AML-193 (cell line): ENCODE measurements at regions not wholly inside any gene's neighbourhood (a gene's known extent, or its start where the extent isn't known, plus 50 kb on each side); places are given as distances from the start of the nearest gene placed in this dataset.

Source experiments
- DNase-seq, 2 experiments: peaks; one replicate each; lab custom pipeline; 2025; lab: John Stamatoyannopoulos, UW

DNA sequence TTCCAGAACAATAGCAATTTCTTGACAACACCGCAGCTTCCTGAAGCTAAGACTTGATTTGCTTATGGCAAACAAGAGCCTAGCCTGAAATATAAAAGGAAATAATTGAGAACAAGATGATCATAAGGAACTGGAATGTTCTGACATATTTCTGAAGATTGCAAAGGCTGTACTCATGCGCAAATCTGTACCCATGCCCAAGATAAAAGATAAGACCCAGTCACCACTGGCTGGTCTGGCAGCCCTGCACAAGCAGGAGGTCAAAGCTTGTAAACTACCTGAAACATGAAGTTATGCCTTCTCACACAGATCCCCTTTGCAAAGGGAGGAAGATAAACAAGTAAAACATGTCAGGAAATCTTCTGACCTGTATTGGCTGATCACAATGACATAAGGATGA is 160.8 kb upstream of the GYPC start:
- no peak for DNase-seq

DNA sequence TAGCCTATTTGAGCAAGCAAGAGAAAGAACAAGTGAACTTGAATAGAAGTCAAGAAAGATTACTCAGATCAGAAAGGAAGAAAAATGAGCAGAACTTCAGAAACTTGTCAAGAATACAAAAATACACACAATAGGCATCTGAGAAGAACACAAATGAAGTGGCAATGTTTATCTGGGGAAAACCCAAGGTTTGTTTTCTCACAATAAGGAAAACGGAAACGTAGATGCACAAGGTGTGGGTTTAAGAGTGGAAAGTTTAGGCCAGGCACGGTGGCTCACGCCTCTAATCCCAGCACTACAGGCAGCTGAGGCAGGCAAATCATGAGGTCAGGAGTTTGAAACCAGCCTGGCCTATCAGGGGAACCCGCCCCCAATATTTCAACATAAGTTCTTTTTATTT is 159.5 kb upstream of the GYPC start:
- no peak for DNase-seq

DNA sequence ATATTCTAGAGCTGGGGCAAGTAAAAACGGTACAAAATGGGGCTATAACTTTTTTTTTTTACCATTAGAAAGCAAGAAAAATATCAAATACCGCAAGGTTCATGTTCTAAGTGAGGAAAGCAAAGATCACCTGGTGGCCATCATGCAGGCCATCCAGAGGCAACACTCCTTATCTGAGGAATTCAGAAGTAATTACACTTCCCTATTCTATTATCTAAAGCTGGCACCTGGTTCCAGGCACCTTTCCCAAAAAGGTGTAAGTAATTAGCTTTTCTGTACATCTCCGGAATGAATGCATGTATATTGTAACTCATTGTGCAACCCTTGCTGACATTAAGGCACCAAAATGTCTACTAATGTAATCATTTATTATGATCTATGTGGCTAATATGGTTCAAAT is 152.5 kb upstream of the GYPC start:
- DNase-seq: no peak

DNA sequence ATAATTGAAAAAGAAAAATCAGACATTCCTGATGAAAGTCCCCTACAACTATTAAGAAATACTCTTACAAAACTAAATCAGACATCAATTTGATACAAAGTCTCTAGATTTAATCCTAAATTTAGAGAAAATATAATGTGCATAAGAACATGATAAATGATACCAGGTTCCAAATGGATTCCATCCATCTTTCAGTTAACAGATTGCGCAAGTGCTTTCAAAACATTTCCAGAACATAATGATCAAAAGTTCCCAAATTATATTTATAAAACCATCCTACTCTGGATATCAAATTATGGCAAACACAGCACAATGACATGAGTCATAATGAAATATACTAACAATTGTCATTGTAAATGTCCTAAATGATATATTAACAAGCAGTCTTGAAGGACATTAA is 151.0 kb upstream of the GYPC start:
- no peak for DNase-seq

DNA sequence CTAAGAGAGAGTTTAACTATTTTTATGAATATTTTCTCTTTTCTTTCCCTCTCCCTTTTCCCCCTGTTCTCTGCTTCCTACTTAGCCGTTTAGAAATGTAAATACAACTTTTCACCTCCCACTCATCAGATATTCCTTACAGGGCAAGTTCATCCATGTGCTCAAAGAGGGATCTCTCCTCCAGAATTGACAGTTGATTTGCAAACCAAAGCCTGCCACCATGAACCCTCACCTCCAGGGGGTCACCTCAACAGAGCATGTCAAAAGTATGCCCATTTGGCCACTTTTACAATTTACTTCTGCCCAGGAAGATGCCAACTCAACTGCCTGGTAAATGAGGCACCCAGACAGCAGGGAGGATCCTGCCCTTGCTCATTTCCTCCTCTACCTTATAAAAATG is 149.2 kb upstream of the GYPC start:
- no peak for DNase-seq

DNA sequence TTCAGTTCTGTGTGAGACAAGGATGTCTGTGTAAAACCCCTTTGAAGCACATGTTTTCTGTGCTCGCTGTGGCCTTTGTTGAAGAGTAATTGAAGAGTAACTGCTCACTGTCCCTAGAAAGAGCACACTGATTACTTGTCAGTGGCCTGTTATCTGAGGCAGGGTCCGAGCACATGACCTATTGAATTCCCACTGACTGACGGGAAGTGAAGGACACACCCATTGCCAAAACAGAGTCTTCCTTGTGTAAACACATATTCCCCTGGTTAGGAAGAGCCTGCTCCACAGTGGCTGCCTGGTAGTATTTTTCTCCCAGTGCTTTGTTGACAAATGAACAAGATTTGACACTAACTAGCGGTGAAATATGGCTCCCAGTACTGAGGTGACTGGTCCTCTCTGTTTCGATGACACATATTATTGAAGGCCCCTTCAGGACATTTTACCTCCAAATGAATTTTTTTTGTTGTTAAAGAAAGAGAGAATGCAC is 148.5 kb upstream of the GYPC start:
- DNase-seq: no peak

DNA sequence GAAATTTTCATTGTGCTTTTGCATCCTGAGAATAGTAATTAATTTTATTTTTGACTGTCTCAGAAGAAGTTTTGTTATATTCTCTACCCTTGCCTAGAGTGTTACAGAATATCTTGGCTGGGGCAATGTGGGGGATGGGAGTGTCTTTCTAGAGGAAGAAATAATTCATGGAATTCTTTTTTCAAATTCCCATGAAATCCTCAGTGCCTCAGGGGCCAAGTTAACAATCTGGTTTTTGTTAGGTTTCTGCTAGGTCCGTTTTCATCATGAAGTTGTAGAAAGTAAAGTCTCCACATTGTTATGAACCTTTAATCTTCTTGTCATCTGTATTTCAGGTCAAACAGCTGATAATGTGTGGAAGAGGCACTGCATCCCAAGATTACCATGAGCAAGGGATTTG is 145.6 kb upstream of the GYPC start:
- DNase-seq: no peak

DNA sequence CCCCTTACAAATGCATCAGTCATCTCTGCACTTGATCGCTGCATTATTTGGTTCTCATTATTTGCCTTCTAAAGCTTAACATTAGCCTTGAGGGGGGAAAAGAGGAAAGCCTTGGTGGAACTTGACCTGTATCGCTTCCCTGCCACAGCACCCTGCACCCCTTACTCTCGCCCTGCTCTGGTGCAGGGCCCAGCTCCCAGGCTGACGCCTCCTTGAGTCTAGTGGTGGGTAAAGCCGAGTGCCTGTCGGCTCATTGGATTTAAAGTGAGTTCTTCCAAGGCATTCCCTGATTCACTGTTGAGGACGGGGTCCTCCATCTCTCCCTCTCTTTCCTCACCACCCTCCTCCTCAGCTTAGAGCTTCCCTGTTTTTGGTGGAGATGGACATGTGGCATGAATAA is 145.0 kb upstream of the GYPC start:
- no peak for DNase-seq

DNA sequence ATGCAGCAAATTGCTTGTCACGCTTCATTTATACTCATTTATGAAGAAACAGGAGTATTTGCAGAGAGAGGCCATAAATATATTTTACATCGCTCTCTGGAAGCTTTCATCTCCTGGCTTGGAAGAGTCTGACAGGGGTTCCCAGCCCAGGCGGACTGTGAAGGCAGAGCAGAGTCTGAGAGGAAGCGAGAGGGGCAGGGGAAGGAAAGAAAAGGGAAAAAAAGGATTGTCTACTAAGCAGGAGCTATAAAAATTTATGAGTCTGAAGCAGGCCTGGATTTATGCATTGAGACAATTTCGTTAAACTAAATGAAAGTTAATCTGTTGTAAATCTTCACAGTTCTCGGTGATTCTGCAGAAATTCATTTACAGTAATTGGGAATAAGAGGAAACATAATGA is 143.9 kb upstream of the GYPC start:
- no peak for DNase-seq

DNA sequence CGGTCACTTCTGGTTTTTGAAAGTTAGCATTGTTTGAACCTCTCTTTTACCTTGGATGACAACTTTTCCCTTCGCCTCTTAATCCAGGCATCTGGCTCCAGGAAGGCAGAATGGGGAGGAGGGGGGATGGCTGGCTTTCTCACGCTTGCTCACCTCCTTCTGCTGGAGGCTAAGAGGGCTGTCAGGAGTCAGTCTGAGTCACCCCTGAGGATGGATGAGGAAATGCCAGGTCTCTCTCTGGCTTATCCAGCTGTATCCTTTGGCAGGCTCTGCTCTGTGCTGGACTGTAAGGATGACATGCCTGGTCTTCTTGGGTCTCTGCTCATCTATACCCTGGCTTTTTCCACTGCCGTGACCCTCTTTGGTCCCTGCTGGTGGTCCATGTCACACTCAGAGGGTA is 142.9 kb upstream of the GYPC start:
- DNase-seq: no peak

DNA sequence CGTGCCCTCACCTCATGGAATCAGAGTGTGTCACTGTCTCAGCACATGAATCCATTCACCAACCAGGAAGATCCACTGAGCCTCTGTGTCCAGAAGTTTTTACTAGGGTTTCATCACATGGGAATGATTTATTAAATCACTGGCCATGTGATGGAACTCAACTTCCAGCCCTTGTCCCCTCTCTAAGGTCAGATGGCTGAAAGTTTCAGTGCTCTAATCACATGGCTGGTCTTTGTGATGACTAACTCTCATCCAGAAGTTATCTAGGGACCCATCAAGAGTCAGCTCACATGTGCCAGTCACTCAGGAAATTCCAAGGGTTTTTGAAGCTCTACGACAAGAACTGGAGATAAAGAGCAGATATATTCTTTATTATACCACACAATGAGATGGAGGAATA is 140.5 kb upstream of the GYPC start:
- no peak for DNase-seq

DNA sequence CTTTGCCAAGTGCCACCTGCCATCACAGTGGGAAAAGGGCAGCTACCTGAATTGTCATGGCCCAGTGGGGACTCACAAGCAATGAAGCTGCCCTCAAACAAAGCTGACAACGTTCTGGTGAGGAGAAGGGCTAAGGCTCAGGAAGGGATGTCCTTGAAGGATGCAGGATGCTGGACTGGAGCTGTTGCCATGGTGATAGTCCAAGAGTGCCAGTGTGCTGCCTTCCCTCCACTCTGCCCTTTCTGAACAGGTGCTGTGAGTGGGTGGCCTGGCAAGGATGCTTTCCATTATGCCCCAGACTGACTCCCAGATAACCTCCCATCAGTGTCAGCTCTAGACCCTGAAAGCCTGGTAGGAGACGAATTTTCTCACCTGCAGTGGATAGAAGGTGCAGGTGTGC is 137.8 kb upstream of the GYPC start:
- DNase-seq: no peak

DNA sequence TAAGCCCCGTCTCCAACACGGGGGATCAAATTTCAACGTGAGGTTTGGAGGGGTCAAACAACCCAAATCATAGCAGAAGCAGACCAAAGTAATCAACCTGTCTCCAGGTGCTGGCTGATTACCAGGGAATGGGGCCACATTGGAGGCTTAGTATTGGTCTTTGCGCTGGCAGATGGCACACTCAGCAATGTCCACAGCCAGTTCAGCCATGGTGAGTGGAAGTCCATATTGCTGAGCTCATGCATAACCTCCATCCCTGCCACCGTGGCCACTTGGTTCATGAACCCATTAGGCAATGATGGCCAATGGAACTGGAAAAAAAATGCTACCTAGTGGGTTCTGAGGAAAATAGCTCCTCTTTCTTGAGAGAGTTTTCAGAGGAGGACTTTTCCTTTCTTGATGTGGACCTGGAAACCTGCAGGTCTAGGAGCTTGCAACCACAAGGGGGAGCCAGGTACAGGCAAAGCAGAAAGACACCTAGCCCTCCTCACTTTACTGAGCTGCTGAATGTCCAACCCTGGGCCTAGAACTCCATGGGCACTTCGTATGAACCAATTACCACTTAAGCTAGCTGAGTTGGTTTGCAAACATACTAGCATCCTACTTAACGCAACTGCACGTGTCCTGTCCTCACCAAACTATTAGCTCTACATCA is 128.0 kb upstream of the GYPC start:
- DNase-seq: peak; percentile 31 to 42

DNA sequence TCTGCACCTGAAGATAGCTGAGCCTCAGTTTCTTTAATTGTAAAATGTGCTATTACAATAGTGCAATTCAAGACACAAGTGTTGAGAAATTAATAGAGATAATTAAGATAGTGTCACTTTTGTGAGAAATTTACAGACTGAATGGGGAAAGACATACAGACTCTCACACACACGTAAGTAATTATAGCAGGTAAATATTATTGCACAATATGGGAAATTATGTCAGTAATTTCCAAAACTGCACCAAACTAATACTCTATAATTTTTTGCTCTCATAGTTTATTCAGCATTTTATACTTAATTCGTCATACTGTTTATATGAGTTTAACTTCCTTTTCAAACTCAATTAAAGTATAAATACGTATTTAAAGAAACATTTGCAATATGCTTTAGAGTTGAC is 124.9 kb upstream of the GYPC start:
- no peak for DNase-seq

DNA sequence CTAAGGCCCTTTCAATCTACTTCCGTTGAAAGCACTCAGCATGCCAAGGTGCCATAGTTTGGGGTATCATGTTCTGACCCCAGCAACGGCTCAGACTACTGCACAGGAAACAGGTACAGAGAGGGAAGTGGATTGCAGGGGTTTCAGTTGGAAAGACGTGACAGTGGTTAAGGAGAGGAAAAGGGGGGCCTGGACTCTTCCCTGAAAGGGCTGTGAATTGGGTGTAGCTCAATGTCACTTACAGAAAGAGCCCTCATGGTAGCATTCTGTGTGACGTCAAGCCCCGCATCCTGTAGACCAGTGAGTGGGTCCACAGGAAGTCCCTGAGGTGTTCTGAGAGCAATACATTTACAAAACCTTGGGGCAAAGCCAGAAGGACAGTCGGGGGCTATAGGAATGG is 121.5 kb upstream of the GYPC start:
- peak in 1 of 2 experiments; percentile 2 for DNase-seq

DNA sequence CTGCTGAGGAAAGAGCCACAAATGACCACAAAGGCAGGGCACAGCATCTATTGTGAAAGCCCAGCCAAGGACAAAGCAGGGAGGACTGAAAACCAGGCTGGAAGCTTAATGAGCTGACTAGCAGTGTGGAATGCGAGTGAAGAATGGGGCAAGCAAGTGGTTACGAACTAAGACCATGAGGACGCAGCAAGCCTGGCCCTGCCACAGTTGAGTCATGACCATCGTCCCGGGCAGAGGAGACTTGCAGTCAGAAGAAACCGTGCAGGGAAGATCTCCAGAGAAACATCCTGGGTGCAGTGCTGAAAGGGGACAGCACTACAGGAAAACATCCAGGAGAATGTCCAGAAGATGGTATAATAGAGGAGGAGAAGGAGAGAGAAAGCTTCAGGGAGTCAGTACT is 120.5 kb upstream of the GYPC start:
- no peak for DNase-seq

DNA sequence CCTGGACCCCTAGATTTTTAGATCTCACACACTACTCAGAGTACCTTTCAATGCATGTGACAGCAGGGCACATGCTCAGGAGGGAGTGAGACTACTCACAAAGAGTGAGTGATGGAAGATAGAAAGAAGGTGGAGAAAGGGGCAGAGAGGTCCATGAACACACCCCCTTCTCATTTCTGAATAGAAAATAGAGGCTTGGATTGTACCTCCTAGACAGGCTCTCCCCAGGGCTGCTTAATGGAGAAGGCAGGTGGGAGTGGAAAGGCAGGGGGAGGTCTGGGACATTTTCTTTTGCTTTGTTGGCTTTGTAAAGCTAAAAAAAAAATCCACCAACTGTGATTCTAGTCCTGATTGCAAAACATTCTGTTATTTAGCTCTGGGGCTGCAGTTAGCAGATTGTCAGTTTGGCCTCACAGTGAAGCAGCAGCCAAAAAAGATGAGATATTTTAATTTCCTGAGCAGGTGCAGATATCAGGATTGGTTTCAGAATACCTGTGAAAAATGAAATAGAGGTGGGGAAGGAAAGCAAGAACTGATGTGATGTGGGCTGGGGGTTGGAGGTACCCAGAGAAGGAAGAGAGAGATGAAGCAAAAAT is 119.3 kb upstream of the GYPC start:
- no peak for DNase-seq

DNA sequence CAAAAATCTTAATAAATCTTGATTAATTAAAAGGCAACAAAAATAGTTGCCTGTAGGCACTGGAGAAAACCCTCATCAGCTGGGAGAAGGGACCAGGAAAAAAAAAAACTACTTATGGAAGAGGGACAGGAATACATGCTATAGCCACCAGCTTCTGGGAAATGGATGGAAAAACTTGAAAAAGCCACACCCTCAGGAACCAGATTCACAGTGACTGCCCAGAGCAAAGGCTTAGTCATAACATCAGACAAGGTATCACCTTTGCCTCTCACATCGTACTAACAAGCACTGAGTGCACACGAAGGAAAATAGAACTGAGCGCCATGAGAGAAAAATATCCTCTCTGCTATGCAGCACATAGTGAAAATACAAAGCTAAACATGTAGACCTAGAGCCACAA is 116.9 kb upstream of the GYPC start:
- no peak for DNase-seq

DNA sequence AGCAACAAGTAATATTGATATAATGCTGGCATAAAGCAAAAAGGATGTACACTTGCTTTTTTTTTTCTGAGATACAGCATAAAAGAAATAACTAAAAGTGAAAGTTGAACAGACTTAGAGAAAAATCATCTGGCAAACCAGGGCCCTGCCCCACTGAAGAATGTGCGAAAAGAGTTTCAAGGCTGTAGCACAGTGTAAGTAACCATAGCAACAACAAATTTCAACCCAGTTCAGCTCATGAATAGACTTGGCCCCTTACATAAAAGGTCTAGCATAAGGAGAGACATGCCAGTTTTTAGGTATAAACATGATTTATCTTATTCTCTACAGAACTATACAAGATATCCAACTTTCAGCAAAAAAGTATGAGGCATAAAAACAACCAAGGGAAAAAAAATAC is 113.7 kb upstream of the GYPC start:
- DNase-seq: no peak

DNA sequence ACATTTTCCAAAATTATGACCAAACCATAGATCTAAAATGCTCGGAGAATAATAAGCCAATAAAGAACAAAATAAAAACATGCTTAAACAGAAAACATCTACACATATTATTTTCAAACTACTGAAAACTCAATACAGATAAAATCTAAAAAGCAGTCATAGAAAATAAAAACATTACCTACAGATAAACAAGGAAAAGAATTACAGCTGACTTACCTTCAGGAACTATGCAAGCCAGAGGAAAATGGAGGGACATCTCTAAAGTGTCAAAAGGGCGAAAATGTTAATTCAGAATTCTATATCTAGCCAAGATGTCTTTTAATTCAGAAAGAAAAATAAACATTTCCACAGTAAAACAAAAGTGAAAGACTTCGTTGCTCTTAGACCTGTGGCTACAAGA is 112.9 kb upstream of the GYPC start:
- no peak for DNase-seq

DNA sequence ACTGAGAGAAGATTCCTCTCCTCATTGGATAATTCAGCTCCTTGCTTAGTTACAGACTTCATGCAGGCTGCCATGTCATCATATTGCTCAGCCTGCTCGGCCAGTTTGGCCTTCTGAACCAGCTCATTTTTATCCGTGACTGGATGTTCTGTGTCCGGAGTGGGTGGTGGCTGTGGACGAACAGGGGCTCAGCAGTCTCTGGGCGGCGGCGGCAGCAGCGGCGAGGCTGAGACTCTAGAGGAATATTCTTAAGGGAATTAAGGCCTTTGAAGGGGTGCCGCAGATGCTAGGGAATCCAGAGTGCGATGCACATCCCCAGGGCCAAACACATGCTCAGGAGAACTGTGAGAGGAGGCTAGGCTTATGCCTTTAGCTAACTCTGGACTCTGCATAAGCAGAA is 97.9 kb upstream of the GYPC start:
- no peak for DNase-seq

DNA sequence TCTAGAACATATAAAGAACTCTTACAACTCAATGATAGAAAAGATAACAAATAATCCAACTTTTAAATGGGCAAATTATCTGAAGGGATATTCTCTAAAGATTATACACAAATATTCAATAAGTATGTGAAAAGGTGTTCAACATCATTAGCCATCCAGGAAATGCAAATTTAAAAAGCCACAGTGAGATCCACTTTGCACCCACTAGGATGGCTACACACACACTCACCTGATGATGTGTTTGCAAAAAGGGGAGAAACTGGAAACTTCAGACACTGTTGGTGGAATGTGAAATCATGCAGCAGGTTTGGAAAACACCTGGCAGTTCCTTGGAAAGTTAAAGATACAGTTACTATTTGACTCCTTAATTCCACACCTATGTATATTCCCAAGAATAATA is 87.2 kb upstream of the GYPC start:
- DNase-seq: no peak

DNA sequence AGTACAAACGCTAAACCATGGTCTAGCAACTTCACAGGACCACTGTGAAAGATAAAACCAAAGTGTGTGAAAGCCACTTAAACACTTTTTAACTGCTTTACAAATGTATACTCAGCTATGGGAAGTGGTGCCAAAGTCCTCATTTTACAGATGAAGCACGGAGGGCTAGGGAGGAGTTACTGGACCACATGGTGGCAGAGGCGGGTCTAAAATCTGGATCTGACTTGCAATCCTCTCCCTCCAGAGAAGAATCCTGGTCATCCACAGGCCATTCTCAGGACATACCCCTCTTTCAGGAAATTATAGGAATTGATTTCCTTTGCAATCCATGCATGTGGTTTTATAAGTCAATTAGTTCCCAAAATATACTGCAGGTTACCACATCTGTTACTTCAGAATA is 84.6 kb upstream of the GYPC start:
- no peak for DNase-seq

DNA sequence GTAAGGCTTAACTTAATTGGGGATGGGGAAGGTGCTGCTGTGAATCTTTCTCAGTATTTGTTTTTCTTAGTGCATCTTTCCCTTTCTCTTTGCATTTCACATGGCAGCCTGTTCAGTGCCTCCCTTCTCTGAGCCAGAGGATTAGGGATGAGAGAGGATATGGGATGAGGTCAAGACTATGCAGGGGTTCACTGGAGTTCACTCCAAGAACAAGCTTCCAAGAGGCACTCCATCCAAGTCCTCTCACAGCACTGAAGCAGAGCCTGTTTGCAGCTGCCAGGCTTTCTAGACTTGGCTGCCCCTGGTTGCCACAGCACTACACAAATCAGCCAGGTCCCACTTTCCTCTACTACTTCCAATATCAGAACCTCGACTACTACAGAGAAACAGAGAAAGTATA is 80.3 kb upstream of the GYPC start:
- no peak for DNase-seq
